T-helper 2 cell treated with Interferon-gamma antibody and Interleukin-4, amounts not matched to agents 5 μg/mL and 100 μg/mL, for 36 hours (primary cell): ENCODE measurements at regions not wholly inside any gene's neighbourhood (a gene's known extent, or its start where the extent isn't known, plus 50 kb on each side); places are given as distances from the start of the nearest gene placed in this dataset.

Experiments
- DNase-seq: peaks from one replicate; pipeline ENCODE4 v3.0.0; 2021; ENCODE audit warnings: low spot score
- H3K27ac Mint-ChIP-seq: one replicate; pipeline ENCODE4 v1.8.0; 2021; ENCODE audit warnings: mild to moderate bottlenecking, mixed read lengths
- H3K27me3 Mint-ChIP-seq: one replicate; pipeline ENCODE4 v1.8.0; 2021; ENCODE audit warnings: low read depth, mixed read lengths
- H3K36me3 Mint-ChIP-seq: one replicate; pipeline ENCODE4 v1.8.0; 2021; ENCODE audit warnings: low read depth, mixed read lengths
- H3K4me1 Mint-ChIP-seq: one replicate; pipeline ENCODE4 v1.8.0; 2021; ENCODE audit warnings: low read depth, mixed read lengths
- H3K4me3 Mint-ChIP-seq: one replicate; pipeline ENCODE4 v1.8.0; 2022; ENCODE audit warnings: mild to moderate bottlenecking, moderate library complexity, mixed read lengths
- H3K9me3 Mint-ChIP-seq: one replicate; pipeline ENCODE4 v1.8.0; 2021; ENCODE audit warnings: mixed read lengths

DNA sequence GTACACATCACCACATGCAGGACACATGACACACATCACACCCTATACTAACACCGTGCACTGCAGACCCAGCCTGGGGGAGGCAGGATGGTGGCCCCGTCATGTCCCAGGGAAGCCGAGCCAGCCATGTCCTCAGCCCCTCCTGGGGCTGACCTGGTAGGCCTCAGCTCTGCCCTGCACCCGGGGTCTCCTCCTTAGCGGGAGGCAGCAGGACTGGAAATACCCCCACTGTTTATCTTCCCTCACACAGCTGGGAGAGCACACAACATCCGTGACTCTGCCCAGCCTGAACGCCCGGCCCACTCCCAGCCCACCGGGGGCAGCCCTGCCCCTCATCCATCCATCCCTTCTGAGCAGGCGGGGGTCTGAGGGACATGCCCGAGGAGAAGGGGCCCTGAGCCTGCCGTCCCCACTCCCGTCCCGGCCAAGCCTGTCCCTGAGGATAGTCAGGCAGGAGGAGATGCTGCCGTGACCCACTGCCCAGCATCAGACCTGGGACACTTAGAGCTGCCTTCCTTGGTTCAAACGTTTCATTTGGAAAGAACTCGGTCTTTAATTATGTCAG, 945.0 kb downstream of the BRD1 start:
- H3K27ac Mint-ChIP-seq = no peak overlapping the region
- no peaks in the 10 kb centered on the region for H3K4me1 Mint-ChIP-seq
- DNase-seq = no peak
- H3K4me3 Mint-ChIP-seq = no peak overlapping the region
- H3K36me3 Mint-ChIP-seq = no peaks in the 10 kb centered on the region
- H3K27me3 Mint-ChIP-seq = no peaks in the 10 kb centered on the region
- no peaks in the 10 kb centered on the region for H3K9me3 Mint-ChIP-seq

DNA sequence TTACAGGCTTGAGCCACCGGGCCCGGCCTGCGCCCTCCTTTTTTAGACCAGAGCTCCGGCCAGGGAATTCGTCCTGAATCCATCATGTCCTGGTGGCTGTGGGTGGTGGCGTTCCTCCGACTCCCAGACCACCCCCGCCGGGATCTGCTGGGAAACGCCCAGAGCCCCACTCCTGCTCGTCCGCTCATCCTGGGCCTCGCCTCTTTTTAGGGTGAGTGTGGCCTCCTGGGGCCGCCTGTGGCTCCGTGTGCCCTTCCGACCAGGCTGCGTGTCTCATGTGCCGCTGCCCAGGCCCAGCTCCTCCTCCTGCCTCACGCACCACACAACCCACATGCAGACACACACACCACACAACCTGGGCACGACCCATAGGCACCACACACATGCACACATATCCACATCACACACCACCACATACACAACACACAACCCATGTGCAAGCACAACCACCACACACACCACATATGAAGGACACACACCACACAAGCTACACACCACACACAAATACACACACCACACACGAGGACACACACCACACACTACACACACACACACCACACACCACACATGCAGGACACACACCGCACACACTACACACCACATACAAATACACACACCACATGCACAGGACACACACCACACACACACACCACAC, 946.2 kb downstream of the BRD1 start:
- no peaks in the 10 kb centered on the region for H3K27me3 Mint-ChIP-seq
- H3K36me3 Mint-ChIP-seq = no peaks in the 10 kb centered on the region
- no peaks in the 10 kb centered on the region for H3K9me3 Mint-ChIP-seq
- H3K27ac Mint-ChIP-seq = no peak overlapping the region
- no peak overlapping the region for H3K4me3 Mint-ChIP-seq
- no peak for DNase-seq
- no peaks in the 10 kb centered on the region for H3K4me1 Mint-ChIP-seq

- Mint-ChIP-seq H3K36me3 (no peaks in the 10 kb centered on the region), H3K9me3 (no peaks in the 10 kb centered on the region)
Measured at GRCh38 chr22:48880749-48881148, 946.9 kb downstream of the BRD1 start.

GRCh38 chr22:48876951-48877350, 950.7 kb downstream of the BRD1 start:
- no peaks in the 10 kb centered on the region for H3K27me3 Mint-ChIP-seq
- H3K27ac Mint-ChIP-seq = no peak overlapping the region
- no peaks in the 10 kb centered on the region for H3K4me1 Mint-ChIP-seq
- DNase-seq = no peak
- H3K4me3 Mint-ChIP-seq = no peak overlapping the region
- no peaks in the 10 kb centered on the region for H3K36me3 Mint-ChIP-seq
- H3K9me3 Mint-ChIP-seq = no peaks in the 10 kb centered on the region

More at GRCh38 chr22:48880749-48881148, 946.9 kb downstream of the BRD1 start:
- no peak for DNase-seq
- Mint-ChIP-seq H3K27ac (no peak overlapping the region), H3K4me1 (no peaks in the 10 kb centered on the region), H3K27me3 (no peaks in the 10 kb centered on the region), H3K4me3 (no peak overlapping the region)

DNA sequence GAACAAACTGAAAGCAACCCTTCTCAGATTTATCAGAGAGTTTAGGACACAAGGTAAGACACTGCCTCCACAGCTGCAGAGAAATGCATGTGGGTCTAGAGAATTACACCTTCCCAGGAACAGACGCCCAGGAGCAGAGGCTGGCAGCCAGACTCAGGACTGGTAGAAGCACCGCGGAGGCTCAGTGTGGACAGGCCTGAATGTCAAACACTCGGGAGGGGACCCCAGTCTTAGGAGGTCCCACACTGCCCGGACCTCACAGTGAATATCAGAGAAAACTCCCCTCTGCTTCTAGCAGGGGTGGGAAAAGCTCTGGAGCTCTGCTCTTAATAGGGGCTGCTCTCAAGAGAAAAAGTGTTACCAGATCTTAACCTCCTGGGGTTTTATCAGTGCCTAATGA, 952.7 kb downstream of the BRD1 start:
- no peaks in the 10 kb centered on the region for H3K36me3 Mint-ChIP-seq
- no peaks in the 10 kb centered on the region for H3K9me3 Mint-ChIP-seq
- no peak overlapping the region for H3K4me3 Mint-ChIP-seq
- DNase-seq = no peak
- H3K27ac Mint-ChIP-seq = no peak overlapping the region
- no peaks in the 10 kb centered on the region for H3K4me1 Mint-ChIP-seq
- no peaks in the 10 kb centered on the region for H3K27me3 Mint-ChIP-seq

DNA sequence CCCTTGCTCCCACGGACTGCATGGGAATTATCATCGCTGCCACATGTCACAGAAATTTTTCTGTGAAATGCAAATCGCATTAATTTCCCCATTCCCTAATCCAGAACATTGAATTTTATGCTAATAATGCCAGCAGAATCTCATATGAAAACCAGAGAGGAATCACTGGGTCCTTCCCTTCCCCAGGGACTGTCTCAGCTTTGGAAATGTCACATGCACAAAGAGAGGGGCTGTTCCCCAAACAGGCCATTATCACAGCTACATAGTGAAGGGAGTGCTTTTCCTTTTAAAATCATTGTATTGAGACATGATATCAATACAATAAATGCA, 954.5 kb downstream of the BRD1 start:
- Mint-ChIP-seq H3K36me3 (no peaks in the 10 kb centered on the region), H3K4me1 (no peaks in the 10 kb centered on the region), H3K9me3 (no peaks in the 10 kb centered on the region), H3K4me3 (no peak overlapping the region), H3K27ac (no peak overlapping the region), H3K27me3 (no peaks in the 10 kb centered on the region)
- no peak for DNase-seq

DNA sequence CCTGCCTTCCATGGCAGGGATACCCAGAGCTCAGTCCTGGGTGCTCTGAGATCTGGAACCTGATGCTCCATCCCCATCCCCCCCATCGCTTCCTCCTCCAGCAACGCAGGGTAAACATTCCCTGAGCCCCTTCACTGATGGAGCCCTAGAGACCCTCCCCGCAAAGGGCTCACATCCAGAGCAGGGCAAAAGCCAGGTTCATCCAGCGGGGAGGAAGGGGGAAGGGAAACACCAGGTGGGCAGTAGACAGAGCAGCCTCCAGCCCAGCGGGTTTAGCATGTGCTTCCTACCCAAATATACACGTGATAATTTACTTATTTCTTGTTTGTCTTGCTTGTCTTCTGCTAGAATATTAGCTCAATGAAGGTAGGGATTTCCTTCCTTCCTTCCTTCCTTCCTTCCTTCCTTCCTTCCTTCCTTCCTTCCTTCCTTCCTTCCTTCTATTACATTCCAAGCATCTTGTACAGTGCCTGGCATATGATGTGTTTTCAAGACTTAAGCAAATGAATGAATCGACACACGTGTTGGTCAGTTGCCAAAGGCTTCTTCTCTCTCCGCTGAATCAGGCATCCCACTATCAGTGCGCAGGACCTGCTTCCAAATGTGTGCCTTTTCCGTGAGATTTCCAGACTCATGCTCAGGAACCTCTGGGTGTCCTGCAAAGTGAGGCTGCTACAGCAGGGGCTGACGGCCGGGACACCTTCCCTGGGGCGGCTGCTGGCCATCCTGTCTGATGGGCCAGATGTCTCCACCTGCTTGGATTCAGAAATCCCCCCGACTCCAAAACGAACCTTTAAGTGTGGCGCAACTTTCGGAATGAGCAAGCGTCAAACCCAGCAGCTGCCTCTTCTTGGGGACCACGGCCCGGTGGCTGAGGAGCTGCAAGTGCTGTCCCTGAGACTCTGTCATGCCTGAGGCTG, 955.1 kb downstream of the BRD1 start:
- H3K27me3 Mint-ChIP-seq = no peaks in the 10 kb centered on the region
- H3K9me3 Mint-ChIP-seq = no peaks in the 10 kb centered on the region
- no peak overlapping the region for H3K27ac Mint-ChIP-seq
- no peak overlapping the region for H3K4me3 Mint-ChIP-seq
- no peaks in the 10 kb centered on the region for H3K4me1 Mint-ChIP-seq
- no peak for DNase-seq
- no peaks in the 10 kb centered on the region for H3K36me3 Mint-ChIP-seq

DNA sequence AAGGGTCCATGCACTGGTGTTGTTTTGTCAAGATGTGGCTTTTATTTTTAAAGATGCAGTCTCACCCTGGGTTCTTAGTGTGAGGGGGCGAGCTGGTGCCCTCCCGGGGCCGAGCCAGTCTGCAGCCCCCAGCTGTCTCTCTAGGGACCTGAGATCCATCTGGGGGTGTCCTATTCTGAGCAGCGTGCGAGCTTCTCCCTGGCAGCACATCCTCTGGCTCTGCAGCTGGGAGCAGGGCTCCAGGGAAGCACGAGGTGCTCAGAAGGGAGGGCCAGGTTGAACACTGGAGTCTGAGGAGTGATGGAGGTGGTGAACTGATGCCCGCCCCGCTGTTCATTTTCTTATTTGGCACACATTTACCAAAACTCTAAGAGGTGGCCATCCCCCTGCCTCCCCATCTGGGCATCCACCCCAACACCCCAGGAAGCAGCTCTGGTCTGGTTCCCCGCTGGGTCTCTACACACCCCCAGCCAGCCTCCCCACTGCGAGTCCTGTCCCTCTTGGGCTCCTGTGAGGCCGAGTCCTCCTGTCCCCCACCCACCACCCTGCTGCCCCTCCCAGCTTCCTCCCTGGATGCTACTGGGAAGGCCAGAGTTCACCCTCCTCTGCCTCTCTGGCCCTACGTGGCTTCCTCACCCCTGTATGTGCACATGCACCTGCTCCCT, 956.4 kb downstream of the BRD1 start:
- Mint-ChIP-seq H3K27ac (no peak overlapping the region), H3K36me3 (no peaks in the 10 kb centered on the region), H3K4me3 (no peak overlapping the region), H3K9me3 (no peaks in the 10 kb centered on the region), H3K27me3 (no peaks in the 10 kb centered on the region), H3K4me1 (no peaks in the 10 kb centered on the region)
- DNase-seq = no peak

- no peak for DNase-seq
- H3K27ac Mint-ChIP-seq = no peak overlapping the region
- H3K9me3 Mint-ChIP-seq = no peaks in the 10 kb centered on the region
- H3K4me1 Mint-ChIP-seq = no peaks in the 10 kb centered on the region
- no peak overlapping the region for H3K4me3 Mint-ChIP-seq
- no peaks in the 10 kb centered on the region for H3K36me3 Mint-ChIP-seq
- no peaks in the 10 kb centered on the region for H3K27me3 Mint-ChIP-seq
Measured at GRCh38 chr22:48870436-48870835, 957.2 kb downstream of the BRD1 start.

- H3K4me3 Mint-ChIP-seq = no peak overlapping the region
- H3K36me3 Mint-ChIP-seq = no peaks in the 10 kb centered on the region
- H3K4me1 Mint-ChIP-seq = no peaks in the 10 kb centered on the region
- no peaks in the 10 kb centered on the region for H3K9me3 Mint-ChIP-seq
- DNase-seq = no peak
- H3K27me3 Mint-ChIP-seq = no peaks in the 10 kb centered on the region
- no peak overlapping the region for H3K27ac Mint-ChIP-seq
Measured at GRCh38 chr22:48869788-48870187, 957.9 kb downstream of the BRD1 start.

DNA sequence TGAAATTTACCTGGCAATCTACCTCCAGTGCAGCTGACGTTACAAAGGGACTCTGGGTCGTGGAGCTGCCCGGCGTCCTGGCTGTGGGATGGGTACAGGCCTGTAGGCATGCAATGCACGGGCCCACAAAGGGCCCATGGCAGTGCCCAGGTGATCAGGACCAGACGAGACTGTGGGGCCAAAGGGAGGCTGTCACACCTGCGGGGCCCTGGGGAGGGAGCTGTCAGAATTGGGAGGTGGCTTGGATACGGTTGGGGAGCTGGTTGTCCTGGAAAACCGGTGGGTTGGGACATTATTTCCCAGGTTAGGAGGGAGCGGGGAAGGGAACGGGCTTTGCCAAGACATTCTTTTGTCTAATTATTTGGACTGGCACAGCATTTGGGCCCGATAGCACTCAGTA, 958.5 kb downstream of the BRD1 start:
- Mint-ChIP-seq H3K4me3 (no peak overlapping the region), H3K36me3 (no peaks in the 10 kb centered on the region), H3K27me3 (no peaks in the 10 kb centered on the region), H3K27ac (no peak overlapping the region), H3K4me1 (no peaks in the 10 kb centered on the region), H3K9me3 (no peaks in the 10 kb centered on the region)
- DNase-seq = no peak

DNA sequence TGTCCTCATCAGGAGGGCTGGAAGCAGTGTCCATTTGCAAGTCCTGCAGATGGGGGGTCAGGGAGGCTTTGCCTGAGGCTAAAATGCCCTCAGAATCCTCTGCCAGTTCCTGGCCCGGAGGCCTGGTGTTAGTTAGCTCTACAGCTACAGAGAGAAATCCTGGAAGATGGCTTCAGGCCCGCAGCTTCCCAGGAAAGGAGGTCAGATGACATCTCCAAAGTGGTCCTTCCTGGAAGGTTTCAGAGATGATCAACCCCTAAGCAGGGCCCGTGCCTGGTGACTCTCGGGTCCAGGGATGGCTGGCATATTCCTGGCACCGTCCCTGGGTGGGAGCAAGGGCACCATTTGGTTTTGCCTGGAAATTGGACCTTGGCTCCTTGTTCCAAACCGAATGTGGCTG, 959.1 kb downstream of the BRD1 start:
- H3K9me3 Mint-ChIP-seq = no peaks in the 10 kb centered on the region
- DNase-seq = no peak
- no peaks in the 10 kb centered on the region for H3K4me1 Mint-ChIP-seq
- H3K4me3 Mint-ChIP-seq = no peak overlapping the region
- no peaks in the 10 kb centered on the region for H3K36me3 Mint-ChIP-seq
- no peaks in the 10 kb centered on the region for H3K27me3 Mint-ChIP-seq
- H3K27ac Mint-ChIP-seq = no peak overlapping the region

GRCh38 chr22:48867891-48868290, 959.8 kb downstream of the BRD1 start:
- Mint-ChIP-seq H3K9me3 (no peaks in the 10 kb centered on the region), H3K27ac (no peak overlapping the region), H3K27me3 (no peaks in the 10 kb centered on the region), H3K4me3 (no peak overlapping the region), H3K4me1 (no peaks in the 10 kb centered on the region), H3K36me3 (no peaks in the 10 kb centered on the region)
- no peak for DNase-seq
